HG03095 (cell line): ENCODE measurements at regions not wholly inside any gene's neighbourhood (a gene's known extent, or its start where the extent isn't known, plus 50 kb on each side); places are given as distances from the start of the nearest gene placed in this dataset.

ENCODE experiments used
- ATAC-seq: cut with Tn5 transposase; IDR thresholded peaks from one replicate; pipeline ENCODE4 v1.9.1; 2021; ENCODE audit warnings: moderate library complexity; ENCODE audit not compliant: unreplicated experiment

DNA sequence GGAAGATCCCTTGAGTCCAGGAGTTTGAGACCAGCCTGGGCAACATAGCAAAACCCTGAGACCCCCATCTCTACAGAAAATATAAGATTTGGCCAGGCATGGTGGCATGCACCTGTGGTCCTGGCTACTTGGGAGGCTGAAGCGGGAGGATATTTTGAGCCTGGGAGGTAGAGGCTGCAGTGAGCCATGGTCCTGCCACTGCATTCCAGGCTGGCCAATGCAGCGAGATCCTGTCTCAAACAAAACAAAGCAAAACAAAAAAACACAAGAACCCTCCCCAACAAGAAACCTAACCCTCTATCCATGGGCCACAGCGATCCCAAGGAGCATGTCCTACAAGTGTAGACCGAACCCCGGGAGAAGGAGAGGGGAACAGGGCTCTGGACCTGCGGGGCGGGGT lies 133.3 kb downstream of the MGAT5B start:
- no peak for ATAC-seq

DNA sequence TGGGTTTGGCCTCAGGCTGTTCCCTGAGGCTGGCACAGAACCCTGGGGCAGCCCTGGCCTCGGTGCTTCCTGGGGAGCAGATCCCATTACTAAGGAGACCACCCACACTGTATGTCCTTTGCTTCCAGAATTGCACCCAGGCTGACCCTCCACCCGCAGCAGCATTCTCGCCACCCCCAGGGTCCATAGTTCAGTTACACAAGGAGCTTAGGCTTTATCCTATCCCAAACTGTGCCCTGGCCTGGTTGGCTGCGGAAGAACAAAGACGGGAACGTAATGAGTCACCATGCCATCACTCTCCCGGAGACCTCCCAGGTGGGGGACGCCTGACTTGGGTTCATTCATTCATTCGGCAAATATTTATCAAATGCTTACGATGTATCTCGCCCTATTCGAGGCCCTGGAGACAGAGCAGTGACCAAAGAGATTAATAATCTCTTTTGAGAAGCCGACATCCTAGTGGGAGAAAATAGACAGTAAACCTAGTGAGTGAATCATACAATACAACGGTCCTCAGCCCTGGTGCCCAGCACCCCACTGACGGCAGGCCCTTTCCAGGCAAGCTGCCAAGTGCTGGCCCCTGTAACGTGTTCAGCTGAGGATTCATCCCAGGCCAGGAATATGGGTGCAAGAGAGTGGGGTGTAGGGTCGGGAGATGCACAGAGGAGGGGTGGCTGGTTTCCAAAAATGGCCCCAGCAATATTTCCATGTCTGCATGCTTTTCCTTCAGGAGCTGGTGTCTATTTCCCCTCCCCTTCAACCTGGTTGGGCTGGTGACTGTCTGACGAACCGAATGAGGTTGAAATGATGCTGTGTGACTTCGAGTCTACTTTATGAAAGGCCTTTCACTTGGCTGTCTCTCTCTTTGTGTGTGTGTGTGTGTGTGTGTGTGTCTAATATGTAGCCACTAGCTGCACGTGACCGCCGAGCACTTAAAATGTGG lies 134.2 kb downstream of the MGAT5B start:
- no peak for ATAC-seq

DNA sequence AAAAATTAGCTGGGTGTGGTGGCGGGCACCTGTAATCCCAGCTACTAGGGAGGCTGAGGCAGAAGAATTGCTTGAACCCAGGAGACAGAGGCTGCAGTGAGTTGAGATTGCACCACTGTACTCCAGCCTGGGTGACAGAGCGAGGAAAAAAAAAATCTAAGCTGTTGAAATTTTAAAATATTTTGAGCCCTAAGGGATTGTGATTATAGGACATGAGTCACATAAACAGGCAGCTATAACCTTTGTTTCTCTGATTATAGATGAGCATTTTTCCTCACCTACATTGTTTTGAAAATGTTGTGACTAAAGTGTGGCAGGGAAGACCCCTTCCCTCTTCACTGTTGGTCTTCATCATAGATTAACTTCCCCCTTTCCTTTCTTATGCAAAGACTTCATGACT lies 135.5 kb downstream of the MGAT5B start:
- ATAC-seq: no peak

DNA sequence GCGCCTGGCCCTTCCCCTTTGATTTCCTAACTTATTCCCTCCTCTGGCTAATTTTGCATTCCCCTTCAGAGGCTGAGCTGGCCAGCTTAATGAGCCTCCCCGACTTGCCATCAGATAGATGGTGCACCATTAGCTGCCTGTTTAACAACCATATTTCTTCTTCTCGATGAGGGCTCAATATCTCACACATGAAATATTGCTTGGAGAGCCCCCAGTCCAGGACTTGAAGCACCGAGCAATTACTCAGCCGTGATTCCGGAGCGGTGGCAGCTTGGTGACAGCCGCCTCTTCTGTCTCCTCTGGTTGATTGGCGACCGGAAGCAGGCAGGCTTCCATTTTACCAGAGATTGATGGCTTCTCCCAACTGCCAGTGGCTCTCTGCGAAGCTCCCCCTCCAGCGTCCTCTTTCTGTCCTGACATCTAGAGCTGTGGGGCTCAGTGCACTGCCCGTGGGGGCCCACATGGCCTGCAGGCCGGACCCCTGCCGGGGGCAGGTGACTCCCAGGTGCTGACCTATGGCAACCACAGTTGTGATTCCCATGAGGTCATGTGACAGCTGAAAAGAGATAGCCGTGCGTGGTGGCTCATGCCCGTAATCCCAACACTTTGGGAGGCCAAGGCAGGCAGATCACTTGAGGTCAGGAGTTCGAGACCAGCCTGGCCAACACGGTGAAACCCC lies 133.7 kb upstream of the SEC14L1 start:
- ATAC-seq: no peak

DNA sequence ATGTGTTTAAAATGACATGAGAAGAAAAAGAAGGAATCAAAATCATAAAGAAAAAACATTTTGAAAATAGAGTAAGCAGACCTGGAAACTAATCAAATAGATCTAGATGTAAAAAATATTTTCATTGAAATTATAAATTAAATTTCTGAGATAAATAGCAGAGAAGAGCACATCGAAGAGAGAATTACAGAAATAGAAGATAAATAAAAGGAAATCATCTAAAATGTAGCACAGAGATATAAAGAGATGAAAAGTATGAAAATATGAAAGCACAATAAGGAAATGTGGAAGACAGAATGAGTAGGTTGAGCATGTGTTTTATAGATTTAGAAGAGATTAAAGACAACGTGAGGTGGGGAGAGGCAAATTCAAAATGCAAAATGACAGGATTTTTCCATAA lies 130.9 kb upstream of the SEC14L1 start:
- ATAC-seq: no peak

DNA sequence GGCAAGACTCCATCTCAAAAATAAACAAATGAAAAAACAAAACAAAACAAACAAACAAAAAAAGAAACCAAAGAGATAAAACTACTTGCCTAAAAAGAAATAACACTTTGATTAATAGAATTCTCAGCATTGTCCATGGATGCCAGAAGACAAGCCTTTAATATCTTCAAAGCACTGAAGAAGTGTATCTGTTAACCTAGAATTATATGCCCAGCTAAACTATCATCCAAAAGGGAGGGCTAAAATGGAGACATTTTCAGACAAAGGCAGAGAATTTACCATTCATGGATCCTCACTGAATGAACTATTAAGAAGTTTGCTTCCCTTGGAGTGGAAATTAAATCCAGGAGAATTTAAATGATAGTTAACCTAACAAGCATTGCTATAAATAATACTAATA lies 130.1 kb upstream of the SEC14L1 start:
- ATAC-seq: no peak

DNA sequence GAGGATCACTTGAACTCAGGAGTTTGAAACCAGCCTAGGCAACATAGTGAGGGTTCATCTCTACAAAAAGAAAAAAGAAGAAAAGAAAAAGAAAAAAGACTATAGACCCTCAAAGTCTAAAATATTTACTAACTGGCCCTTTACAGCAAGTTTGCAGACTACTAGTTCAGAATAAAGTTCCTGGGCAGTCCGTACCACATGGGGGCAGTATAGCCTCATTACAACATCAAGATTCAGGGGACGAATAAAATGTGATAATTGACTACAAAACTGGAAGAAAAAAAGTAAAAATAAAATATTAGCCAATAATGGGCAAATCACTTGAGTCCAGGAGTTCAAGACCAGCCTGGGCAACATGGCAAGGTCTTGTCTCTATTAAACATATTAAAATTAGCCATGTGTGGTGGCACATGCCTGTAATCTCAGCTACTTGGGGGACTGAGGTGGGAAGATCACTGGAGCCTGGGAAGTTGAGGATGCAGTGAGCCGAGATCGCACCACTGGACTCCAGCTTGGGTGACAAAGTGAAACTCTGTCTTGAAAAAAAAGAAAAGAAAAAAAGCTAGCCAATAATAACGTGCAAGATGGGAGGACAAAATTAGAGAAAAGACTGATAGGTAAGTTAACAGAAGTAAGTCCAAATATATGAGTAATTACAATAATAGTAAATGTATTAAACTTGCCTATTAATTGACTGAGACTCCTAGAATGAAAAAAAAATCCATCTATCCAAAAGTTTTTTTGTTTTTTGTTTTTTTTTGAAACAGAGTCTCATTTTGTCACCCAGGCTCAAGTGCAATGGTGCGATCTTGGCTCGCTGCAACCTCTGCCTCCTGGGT lies 129.4 kb upstream of the SEC14L1 start:
- ATAC-seq: no peak

DNA sequence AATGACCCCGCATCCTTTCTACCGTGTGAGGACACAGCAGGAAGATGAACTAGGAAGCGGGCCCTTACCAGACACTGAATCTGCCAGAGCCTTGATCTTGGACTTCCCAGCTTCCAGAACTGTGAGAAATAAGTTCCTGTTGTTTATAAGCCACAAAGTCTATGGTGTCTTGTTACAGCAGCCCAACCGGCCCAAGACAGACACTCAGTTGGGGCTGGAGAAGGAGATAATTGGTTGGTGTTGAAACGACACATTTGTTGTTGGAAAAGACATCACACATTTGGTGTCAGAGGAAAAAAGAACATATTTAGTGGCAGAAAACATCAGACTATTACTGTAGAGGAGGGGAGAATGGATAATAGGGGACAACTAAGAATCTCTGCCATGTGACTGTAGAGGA lies 122.3 kb upstream of the SEC14L1 start:
- no peak for ATAC-seq

DNA sequence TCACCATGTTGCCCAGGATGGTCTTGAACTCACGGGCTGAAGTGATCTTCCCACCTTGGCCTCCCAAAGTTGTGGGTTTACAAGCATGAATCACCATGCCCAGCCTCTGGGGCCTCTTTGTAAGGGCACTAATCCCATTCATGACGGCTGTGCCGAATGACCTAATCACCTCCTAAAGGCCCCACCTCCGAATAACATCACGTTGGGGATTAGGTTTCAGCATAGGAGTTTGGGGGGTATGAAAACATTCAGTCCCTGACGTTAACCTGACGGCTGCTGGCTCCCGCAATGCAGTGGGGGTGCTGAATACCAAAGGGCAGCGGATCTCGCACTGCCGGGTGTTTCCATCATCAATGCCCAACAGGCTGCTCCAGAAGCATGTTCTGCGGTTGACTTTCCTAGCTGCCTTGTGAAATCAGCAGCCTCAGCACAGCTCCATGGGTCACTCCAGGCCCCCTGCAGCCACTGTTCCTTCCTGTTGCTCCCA lies 120.8 kb upstream of the SEC14L1 start:
- no peak for ATAC-seq

DNA sequence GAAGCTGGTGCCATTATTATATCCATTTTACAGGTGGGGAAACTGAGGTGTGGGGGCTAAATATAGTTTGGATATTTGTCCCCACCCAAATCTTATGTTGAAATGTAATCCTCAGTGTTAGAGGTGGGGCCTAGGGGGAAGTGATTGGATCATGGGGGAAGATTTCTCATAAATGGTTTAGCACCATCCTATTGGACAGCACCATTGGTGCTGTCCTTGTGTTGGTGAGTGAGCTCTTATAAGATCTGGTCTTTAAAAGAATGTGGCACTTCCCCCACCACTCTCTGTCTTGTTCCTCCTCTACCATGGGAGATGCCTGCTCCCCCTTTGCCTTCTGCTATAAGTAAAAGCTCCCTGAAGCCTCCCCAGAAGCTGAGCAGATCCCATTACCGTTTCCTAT lies 119.8 kb upstream of the SEC14L1 start:
- ATAC-seq: no peak

DNA sequence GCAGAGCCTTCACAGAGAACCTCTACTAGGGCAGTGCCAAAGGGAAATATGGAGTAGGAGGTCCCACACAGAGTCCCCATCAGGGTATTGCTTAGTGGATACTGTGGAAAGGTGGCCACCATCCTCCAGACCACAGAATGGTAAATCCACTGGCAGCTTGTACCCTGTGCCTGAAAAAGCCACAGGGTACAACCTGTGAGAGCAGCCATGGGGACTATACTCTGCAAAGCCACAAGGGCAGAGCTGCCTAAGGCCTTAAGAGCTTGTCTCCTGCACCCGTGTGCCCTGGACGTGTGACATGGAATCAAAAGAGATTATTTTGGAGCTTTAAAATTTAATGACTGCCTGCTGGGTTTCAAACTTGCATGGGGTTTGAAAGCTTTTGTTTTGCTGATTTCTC lies 118.0 kb upstream of the SEC14L1 start:
- no peak for ATAC-seq

DNA sequence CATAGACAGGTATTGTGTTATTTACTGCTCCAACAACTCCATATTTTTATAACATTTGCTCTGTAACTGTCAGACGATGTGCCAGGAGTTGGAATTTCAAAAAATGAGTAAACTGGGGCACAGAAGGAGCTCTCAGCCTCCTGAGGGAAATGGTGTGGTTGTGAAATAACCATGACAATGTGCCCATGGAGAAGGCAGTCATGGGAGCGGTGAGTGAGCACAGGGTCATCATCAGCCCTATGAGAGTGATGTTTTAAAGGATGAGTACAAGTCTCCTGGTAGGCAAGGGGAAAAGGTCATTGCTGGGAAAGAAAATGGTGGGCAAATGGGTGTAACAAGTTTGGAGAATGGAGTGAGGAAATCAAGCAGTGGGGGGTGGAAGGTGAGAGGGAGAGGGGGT lies 115.0 kb upstream of the SEC14L1 start:
- no peak for ATAC-seq

DNA sequence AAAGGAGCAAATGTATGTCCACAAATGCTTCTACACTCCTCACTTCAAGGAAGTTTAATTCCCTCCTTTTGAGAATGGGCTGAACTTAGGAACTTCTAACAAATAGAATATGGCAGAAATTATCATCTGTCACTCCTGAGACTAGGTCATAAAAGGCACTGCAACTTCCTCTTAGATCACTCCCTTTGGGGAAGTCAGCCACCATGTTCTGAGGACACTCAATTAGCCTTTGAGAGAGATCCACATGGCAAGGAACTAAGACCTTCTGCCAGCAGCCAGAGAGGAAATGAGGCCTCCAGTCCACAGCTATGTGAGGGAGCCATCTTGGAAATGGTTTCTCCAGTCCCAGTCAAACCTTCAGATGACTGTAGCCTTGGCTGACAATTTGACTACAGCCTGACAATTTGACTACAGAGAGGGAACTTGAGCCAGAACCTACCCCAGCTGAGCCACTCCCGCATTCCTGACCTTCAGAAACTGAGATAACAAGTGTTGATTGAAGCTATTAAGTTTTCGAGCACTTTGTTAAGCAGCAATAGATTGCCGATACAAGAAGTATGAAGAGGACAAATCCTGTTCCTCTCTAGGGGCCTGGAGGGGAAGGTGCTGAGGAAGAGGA lies 113.4 kb upstream of the SEC14L1 start:
- no peak for ATAC-seq

DNA sequence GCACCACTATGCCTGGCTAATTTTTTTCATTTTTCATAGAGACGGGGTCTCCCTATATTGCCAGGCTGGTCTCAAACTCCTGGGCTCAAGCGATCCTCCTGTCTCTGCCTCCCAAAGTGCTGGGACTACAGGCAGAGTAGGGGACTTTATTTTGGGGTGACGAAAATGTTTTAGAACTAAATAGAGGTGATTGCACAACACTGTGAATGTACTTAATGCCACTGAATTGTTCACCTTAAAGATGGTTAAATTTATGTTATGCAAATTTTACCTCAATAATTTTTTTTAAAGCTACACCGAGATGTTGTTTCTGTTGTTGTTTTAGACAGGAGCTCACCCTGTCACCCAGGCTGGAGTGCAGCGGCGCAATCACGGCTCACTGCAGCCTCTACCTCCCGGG lies 111.9 kb upstream of the SEC14L1 start:
- ATAC-seq: no peak

DNA sequence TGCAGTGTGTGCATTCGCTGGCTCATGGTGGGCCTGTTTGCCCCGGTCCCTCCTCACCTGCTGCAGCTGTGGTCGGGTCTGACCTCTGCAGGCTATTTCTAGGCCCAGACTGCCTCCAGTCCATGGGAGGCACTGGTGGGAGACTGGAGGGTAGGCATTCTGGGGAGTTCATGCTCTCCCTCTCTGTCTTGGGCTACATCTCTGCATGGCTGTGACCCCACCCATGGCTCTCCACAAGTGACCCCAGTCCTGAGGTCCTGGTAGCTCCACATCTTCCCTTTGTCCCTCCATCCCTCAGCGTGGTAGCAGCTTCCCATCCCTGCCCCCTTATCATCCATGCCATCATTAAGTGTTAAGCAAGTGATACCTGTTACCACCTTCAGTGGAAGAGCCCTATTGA lies 107.8 kb upstream of the SEC14L1 start:
- no peak for ATAC-seq

DNA sequence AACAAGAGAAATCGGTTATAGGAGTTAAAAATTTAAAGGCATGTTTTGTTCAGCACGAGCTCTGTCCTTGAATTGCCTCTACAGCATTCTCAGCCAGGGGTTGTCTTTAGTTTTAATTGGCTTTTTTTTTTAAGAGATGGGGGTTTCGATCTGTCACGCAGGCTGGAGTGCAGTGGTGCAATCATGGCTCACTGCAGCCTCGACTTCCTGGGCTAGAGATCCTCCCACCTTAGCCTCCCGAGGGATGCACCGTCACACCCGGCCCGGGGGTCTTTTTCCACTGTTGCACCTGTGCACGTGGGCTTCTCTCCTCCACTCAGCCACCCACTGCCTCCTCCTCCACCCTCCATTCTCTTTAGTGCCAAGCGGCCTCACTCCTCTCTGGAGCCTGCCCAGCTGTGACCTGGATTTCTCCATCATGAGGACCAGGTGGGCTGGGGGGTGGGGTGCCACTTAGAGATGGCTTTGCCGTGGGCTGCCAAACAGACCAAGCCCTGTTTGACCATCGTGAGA lies 106.8 kb upstream of the SEC14L1 start:
- ATAC-seq: no peak

DNA sequence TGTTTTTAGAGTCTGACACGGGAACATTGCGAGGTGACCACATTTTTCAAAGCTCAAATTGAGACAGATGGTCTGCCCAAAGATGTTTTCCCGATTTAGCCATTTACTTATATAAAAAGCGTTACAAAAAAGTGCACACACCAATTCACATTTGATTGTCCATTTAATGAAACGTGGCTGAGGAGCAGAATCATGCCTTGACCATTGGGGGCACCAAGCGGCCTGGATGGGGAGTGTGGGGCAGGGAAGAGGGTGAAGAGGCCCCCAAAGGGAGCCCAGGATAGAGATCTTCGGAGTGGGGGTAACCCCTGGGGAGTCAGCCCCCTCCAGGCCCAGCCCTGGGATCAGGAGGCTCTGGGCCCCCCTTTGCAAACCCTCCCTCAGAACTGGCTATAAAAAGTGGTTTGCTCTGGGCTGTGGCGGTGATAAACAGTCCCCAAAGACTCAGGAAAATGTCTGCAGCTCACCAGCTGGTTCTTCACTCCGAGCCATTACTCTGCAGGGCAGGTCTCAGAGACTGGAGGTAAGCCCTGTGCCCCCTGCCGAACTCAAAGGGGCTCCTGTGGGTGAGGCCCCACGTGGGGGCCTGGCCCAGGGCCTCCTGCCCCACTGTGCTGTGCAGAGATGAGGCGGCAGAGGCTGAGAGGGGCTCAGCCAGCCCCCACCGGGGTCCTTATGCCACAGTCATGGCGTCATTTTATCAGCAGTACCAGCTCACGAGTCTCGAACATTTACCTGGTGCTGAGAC lies 105.9 kb upstream of the SEC14L1 start:
- ATAC-seq: no peak

DNA sequence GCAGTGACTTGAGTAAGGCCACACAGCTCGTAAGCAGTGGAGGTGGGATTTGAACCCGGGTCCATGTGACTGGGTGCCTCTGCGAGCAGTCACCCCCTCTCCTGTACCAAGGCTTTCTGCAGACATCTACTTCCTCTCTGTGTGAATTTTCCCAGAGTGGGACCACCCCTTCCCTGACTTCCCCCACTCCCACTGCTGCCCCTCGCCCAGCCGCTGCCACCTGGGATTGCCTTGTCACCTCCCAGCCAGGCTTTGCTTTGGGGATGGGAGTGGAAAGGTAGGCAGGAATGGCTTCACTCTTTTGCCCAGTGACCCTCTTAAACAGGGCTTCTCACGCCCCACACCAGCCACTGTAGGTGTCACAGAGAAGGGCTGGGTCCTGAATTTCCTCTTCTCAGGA lies 105.2 kb upstream of the SEC14L1 start:
- no peak for ATAC-seq

DNA sequence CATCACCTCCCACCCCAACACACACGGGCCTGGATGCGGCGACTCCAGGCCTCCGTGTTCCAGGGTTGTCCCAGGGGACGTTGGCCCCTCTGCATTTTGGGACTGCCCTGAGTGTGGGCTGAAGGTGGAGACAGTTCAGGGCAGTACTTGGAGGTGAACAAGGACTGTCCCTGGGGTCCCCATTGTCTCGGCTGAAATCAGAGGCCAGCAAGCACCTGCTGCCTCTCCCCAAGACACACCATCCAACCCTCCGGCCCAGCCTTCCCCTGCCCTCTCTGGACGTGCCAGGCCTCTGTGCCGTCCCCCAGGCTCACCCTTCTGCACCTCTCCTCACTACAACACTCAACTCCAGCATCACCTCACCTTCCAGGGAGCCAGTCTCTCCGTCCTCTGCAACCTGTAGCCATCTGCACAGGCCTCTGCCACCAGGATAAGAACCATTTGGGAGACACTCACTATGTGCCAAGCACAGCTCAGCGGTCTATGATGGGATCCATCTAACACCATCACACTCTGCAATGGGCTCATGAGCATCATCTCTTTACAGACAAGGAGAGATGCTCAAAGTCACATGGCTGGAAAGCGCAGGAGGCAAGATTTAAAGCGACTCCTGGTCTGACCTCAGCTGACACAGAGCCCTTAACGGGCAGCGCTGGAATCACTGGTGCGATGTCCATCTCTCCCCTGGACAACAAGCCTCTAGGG lies 104.5 kb upstream of the SEC14L1 start:
- no peak for ATAC-seq
